Esophagus muscularis mucosa (tissue), 4 donors: ENCODE measurements at regions not wholly inside any gene's neighbourhood (a gene's known extent, or its start where the extent isn't known, plus 50 kb on each side); places are given as distances from the start of the nearest gene placed in this dataset.

Source experiments
- DNase-seq: peaks from one replicate; pipeline ENCODE4 v3.0.0-alpha.2; 2017; ENCODE audit errors: extremely low spot score
- H3K27ac ChIP-seq, 4 donors: fragments of 200-600 bp; sonication (generic); replicated peaks in 1 of 4; 1 replicate in 3 of 4; 2 replicates in 1 of 4; pipeline ENCODE4 v1.5.1; 2016 to 2019; ENCODE audit warnings: mild to moderate bottlenecking in 1 of 4
- H3K27me3 ChIP-seq, 4 donors: fragments of 200-600 bp; sonication (generic); one replicate each; pipeline versions ENCODE4 v1.5.1 to v1.6.0; 2016 to 2019
- H3K36me3 ChIP-seq, 4 donors: fragments of 200-600 bp; sonication (generic); one replicate each; pipeline ENCODE4 v1.5.1; 2016 to 2019
- H3K4me1 ChIP-seq, 4 donors: fragments of 200-600 bp; sonication (generic); one replicate each; pipeline ENCODE4 v1.5.1; 2016 to 2019
- H3K4me3 ChIP-seq, 4 donors: fragments of 200-600 bp; sonication (generic); 1 replicate in 2 of 4; 2 replicates in 2 of 4; pipeline ENCODE4 v1.5.1; 2016 to 2019; ENCODE audit warnings: mild to moderate bottlenecking in 4 of 4, moderate library complexity in 1 of 4
- H3K9me3 ChIP-seq, 4 donors: fragments of 200-600 bp; sonication (generic); 1 replicate in 3 of 4; 2 replicates in 1 of 4; pipeline ENCODE4 v1.5.1; 2016 to 2019
- EP300 ChIP-seq: sonication (generic); formaldehyde crosslinking; IDR thresholded peaks from one replicate; pipeline ENCODE4 v1.6.1; 2017; ENCODE audit warnings: antibody characterized with exemption
- POLR2A ChIP-seq: fragments of 450-650 bp; IDR thresholded peaks from one replicate; pipeline ENCODE4 v1.6.1; 2017; ENCODE audit warnings: antibody characterized with exemption, moderate library complexity, mild to moderate bottlenecking, low read depth
- POLR2AphosphoS5 ChIP-seq, 2 donors: sonication (generic); formaldehyde crosslinking; IDR thresholded peaks; one replicate each; pipeline ENCODE4 v1.6.1; 2017; ENCODE audit warnings: antibody characterized with exemption in 2 of 2
- WGBS: methylation state at CpG from one replicate; pipeline ENCODE4 v1.1.5; 2018; 5-methylcytosine and 5-hydroxymethylcytosine counted together
- intact Hi-C: fragments of 100-400 bp; cut with DNase I; formaldehyde crosslinking; loops from one replicate; pipeline ENCODE4 v1.15.1; 2023
- TF ChIP-seq, protein P1 (sequence below), 3 experiments: fragments of 200-600 bp in 2 of 3; fragments of 450-650 bp in 1 of 3; sonication (generic) in 2 of 3; IDR thresholded peaks; one replicate each; pipeline ENCODE4 v1.5.1; 2017 to 2019; ENCODE audit warnings: antibody characterized with exemption in 3 of 3, mild to moderate bottlenecking in 2 of 3, moderate library complexity in 1 of 3

DNA sequence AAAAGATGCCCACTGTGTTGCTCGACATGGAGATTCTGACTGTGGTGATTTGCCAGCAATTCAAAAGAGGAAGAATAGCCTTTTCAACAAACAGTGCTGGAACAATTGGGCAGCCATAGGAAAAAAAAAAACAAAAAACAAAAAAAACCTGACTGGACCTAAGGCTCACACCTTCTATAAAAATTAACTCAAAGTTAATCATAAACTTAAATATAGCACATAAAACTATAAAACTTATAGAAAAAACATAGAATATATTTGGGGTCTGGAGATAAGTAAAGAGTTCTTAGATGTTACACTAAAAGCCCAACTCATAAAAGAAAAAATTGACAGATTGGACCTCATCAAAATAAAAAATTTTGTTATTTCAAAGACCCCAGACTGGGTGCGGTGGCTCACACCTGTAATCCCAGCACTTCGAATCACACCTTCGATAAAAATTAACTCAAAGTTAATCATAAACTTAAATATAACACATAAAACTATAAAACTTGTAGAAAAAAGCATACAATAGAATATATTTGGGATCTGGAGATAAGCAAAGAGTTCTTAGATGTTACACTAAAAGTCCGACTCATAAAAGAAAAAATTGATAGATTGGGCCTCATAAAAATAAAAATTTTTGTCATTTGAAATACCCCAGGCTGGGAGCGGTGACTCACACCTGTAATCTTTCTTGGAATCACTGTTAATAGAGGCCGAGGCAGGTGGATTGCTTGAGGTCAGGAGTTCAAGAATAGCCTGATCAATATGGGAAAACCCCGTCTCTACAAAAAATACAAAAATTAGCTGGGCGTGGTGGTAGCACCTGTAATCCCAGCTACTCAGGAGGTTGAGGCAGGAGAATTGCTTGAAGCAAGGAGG, 115.6 kb upstream of the FAM83B start:
- Histone ChIP-seq H3K4me1 (no peaks in the 10 kb centered on the region), H3K27me3 (no peaks in the 10 kb centered on the region), H3K9me3 (peaks cover 0 to 12% (median 0%) of the 10 kb centered on the region in 4 donors), H3K4me3 (no peak overlapping the region), H3K36me3 (no peaks in the 10 kb centered on the region), H3K27ac (no peak overlapping the region)
- intact Hi-C loops = no loop called here
- WGBS = 91% methylated on average over 9 of the region's 9 CpGs
- TF ChIP-seq POLR2A (no peak), EP300 (no peak), POLR2AphosphoS5 (IDR thresholded peaks at IDR 0.05) (no peak)
- TF ChIP-seq, protein P1, sequence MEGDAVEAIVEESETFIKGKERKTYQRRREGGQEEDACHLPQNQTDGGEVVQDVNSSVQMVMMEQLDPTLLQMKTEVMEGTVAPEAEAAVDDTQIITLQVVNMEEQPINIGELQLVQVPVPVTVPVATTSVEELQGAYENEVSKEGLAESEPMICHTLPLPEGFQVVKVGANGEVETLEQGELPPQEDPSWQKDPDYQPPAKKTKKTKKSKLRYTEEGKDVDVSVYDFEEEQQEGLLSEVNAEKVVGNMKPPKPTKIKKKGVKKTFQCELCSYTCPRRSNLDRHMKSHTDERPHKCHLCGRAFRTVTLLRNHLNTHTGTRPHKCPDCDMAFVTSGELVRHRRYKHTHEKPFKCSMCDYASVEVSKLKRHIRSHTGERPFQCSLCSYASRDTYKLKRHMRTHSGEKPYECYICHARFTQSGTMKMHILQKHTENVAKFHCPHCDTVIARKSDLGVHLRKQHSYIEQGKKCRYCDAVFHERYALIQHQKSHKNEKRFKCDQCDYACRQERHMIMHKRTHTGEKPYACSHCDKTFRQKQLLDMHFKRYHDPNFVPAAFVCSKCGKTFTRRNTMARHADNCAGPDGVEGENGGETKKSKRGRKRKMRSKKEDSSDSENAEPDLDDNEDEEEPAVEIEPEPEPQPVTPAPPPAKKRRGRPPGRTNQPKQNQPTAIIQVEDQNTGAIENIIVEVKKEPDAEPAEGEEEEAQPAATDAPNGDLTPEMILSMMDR (IDR thresholded peaks at IDR 0.05) = no peak
- DNase-seq = no peak

DNA sequence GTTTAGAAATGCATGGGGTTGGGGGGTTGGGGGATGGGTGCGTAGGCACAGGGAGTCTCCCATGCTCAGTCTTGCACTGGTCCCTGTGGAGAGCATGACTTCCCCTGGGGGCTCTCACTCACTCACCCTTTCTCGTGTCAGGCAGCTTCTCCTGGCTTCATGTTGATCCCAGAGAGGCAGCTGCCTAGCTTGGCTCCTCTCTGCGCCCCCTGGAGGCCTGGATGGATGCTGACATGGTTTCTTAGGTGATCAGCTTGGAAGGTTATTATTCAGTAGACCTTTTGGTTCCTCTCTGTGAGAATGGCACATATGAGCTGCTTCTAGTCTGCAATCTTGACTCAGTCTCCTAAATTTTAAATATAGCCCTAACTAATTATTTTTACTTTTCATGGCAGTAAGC, 109.3 kb upstream of the FAM83B start:
- Histone ChIP-seq H3K27ac (no peak overlapping the region), H3K36me3 (no peaks in the 10 kb centered on the region), H3K4me3 (no peak overlapping the region), H3K9me3 (peaks cover 0 to 12% (median 0%) of the 10 kb centered on the region in 4 donors), H3K4me1 (no peaks in the 10 kb centered on the region), H3K27me3 (no peaks in the 10 kb centered on the region)
- WGBS = 77% methylated on average over 2 of the region's 3 CpGs
- DNase-seq = no peak
- TF ChIP-seq EP300 (no peak), POLR2AphosphoS5 (IDR thresholded peaks at IDR 0.05) (no peak), POLR2A (no peak)
- TF ChIP-seq, protein P1 (IDR thresholded peaks at IDR 0.05) = no peak
- intact Hi-C loops = no loop called here

DNA sequence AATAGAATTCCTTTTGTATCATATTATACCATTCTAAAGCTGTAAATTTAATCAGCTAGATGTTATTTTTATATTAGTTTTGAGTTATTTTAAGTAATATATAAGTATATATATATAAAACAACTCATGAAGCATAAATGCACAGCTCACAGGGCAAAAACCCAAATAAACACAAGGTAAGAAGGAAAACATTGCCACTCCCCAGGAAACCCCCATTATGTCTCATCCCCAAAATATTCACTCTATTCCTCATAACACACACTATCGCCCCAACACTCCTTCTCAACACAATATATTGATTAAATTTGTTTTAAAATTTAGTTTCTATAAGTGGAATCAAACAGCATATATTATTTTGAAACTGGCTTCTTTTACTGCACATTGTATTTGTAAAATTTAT, 98.6 kb upstream of the FAM83B start:
- no peak overlapping the region for H3K4me3 ChIP-seq
- no peaks in the 10 kb centered on the region for H3K27me3 ChIP-seq
- intact Hi-C loops = no loop called here
- H3K4me1 ChIP-seq = no peaks in the 10 kb centered on the region
- TF ChIP-seq, protein P1 (IDR thresholded peaks at IDR 0.05) = no peak
- TF ChIP-seq EP300 (no peak), POLR2A (no peak), POLR2AphosphoS5 (IDR thresholded peaks at IDR 0.05) (no peak)
- no peak for DNase-seq
- peaks cover 0 to 20% (median 6%) of the 10 kb centered on the region in 4 donors for H3K9me3 ChIP-seq
- WGBS = 85% methylated on average over 1 of the region's 1 CpG
- H3K36me3 ChIP-seq = no peaks in the 10 kb centered on the region
- H3K27ac ChIP-seq = no peak overlapping the region

DNA sequence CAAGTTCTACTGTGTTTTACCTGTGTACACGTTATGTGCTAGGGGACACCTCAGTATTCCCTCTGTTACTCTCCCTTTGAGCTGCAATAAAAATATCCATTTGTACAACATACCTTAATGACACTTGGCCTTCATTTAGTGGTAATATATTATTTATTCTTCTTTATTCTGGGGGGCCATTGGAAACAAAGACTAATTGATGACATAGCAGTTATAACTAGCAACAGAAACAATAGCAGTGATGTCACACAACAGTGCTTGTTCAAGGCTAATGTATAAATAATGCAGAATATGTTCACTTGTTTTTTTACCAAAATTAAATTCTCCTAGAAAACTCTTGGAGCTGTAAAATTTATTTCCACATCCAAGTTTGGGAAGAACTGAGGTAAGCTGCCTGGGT, 92.2 kb upstream of the FAM83B start:
- Histone ChIP-seq H3K27ac (no peak overlapping the region), H3K4me1 (peaks cover 0 to 12% (median 5%) of the 10 kb centered on the region in 4 donors), H3K36me3 (no peaks in the 10 kb centered on the region), H3K4me3 (no peak overlapping the region), H3K27me3 (no peaks in the 10 kb centered on the region), H3K9me3 (no peaks in the 10 kb centered on the region)
- intact Hi-C loops = no loop called here
- no peak for DNase-seq
- TF ChIP-seq POLR2A = no peak
- 94% methylated on average over 1 of the region's 1 CpG for WGBS

DNA sequence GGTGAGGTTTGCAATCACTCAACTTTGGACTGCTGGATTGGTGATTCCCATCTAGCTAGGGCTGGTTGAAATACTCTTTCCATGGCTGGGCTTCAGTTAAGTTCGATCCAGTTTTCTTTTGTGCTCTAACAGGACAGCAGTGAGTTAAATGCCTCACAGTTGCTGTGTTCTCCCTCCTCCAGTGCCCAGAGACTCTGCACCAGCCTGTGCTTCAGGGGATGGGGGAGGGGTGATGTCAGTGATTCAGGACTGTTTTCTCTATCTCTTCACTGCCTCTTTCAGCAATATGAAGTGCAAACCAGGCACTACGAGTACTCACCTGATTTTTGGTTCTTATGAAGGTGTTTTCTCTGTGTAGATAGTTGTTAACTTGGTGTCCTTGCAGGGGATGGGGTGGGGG, 88.2 kb upstream of the FAM83B start:
- TF ChIP-seq POLR2AphosphoS5 (IDR thresholded peaks at IDR 0.05) (no peak), EP300 (no peak)
- no peak for DNase-seq
- H3K9me3 ChIP-seq = no peaks in the 10 kb centered on the region
- WGBS = 54% methylated on average over 2 of the region's 2 CpGs
- H3K27me3 ChIP-seq = no peaks in the 10 kb centered on the region
- no peak overlapping the region for H3K4me3 ChIP-seq
- H3K36me3 ChIP-seq = no peaks in the 10 kb centered on the region
- intact Hi-C loops = no loop called here
- H3K4me1 ChIP-seq = peaks cover 0 to 12% (median 5%) of the 10 kb centered on the region in 4 donors
- no peak overlapping the region for H3K27ac ChIP-seq
